ENCODE measurements at regions not wholly inside any gene's neighbourhood (a gene's known extent, or its start where the extent isn't known, plus 50 kb on each side); places are given as distances from the start of the nearest gene placed in this dataset.

- no peak for DNase-seq
These were observed 1140.3 kb upstream of the SLC10A2 start for GRCh38 chr13:104206450-104207044.

- no peak for DNase-seq
These were observed 1138.0 kb upstream of the SLC10A2 start for GRCh38 chr13:104204177-104204576.

GRCh38 chr13:104198801-104199200 lies 1132.6 kb upstream of the SLC10A2 start:
- no peak for DNase-seq

- DNase-seq, result no peak
These were observed 1130.4 kb upstream of the SLC10A2 start for GRCh38 chr13:104196611-104197010.

- DNase-seq, result no peak
These were observed 1115.5 kb upstream of the SLC10A2 start for GRCh38 chr13:104181526-104182231.

GRCh38 chr13:104170980-104171555 lies 1104.9 kb upstream of the SLC10A2 start:
- DNase-seq, result no peak

- DNase-seq, result no peak
These were observed 1097.8 kb upstream of the SLC10A2 start for GRCh38 chr13:104163866-104164630.

GRCh38 chr13:104160536-104160935 lies 1094.3 kb upstream of the SLC10A2 start:
- DNase-seq, result no peak

- no peak for DNase-seq
These were observed 1077.7 kb upstream of the SLC10A2 start for GRCh38 chr13:104143760-104144416.

- peak; percentile 49 for DNase-seq
These were observed 1074.3 kb upstream of the SLC10A2 start for GRCh38 chr13:104140552-104140951.

GRCh38 chr13:104137416-104137815 lies 1071.2 kb upstream of the SLC10A2 start:
- DNase-seq, result no peak

GRCh38 chr13:104132849-104133248 lies 1066.6 kb upstream of the SLC10A2 start:
- DNase-seq, result no peak

GRCh38 chr13:104114101-104114500 lies 1047.9 kb upstream of the SLC10A2 start:
- no peak for DNase-seq

GRCh38 chr13:104111031-104111430 lies 1044.8 kb upstream of the SLC10A2 start:
- no peak for DNase-seq

- DNase-seq, result no peak
These were observed 1040.6 kb upstream of the SLC10A2 start for GRCh38 chr13:104106705-104107393.

GRCh38 chr13:104105418-104106355 lies 1039.5 kb upstream of the SLC10A2 start:
- no peak for DNase-seq

GRCh38 chr13:104099750-104100149 lies 1033.5 kb upstream of the SLC10A2 start:
- no peak for DNase-seq

GRCh38 chr13:104098421-104098820 lies 1032.2 kb upstream of the SLC10A2 start:
- DNase-seq, result no peak

- no peak for DNase-seq
These were observed 1020.5 kb upstream of the SLC10A2 start for GRCh38 chr13:104086759-104087158.

GRCh38 chr13:104086210-104086609 lies 1020.0 kb upstream of the SLC10A2 start:
- DNase-seq, result no peak

GRCh38 chr13:104085611-104086010 lies 1019.4 kb upstream of the SLC10A2 start:
- DNase-seq, result no peak
